Mesothelial cell of epicardium (in vitro differentiated cells): ENCODE measurements at regions not wholly inside any gene's neighbourhood (a gene's known extent, or its start where the extent isn't known, plus 50 kb on each side); places are given as distances from the start of the nearest gene placed in this dataset.

Experiments
- DNase-seq, 2 experiments: peaks; one replicate each; pipeline ENCODE4 v3.0.0; 2021; ENCODE audit warnings: low spot score in 2 of 2; ENCODE audit not compliant: unreplicated experiment in 2 of 2
- H3K27ac Mint-ChIP-seq: 2 replicates; pipeline ENCODE4 v1.8.0; 2021; ENCODE audit warnings: mixed read lengths
- H3K27me3 Mint-ChIP-seq: 2 replicates; pipeline ENCODE4 v1.8.0; 2021; ENCODE audit warnings: low read depth, mixed read lengths
- H3K36me3 Mint-ChIP-seq: 2 replicates; pipeline ENCODE4 v1.8.0; 2021; ENCODE audit warnings: mixed read lengths
- H3K4me1 Mint-ChIP-seq: 2 replicates; pipeline ENCODE4 v1.8.0; 2021; ENCODE audit warnings: mixed read lengths
- H3K4me3 Mint-ChIP-seq: 2 replicates; pipeline ENCODE4 v1.8.0; 2021; ENCODE audit warnings: mild to moderate bottlenecking, moderate library complexity, mixed read lengths
- H3K9me3 Mint-ChIP-seq: 2 replicates; pipeline ENCODE4 v1.8.0; 2021; ENCODE audit warnings: mixed read lengths
- CTCF ChIP-seq: fragments of 200-600 bp; sonication (generic); IDR thresholded peaks from one replicate; pipeline ENCODE4 v1.5.0; 2021; ENCODE audit warnings: antibody characterized with exemption; ENCODE audit not compliant: unreplicated experiment

- no peaks in the 10 kb centered on the region for H3K27me3 Mint-ChIP-seq
- H3K4me1 Mint-ChIP-seq: peaks cover 39% of the 10 kb centered on the region
- DNase-seq: no peak
- peaks cover 6% of the 10 kb centered on the region for H3K36me3 Mint-ChIP-seq
- peaks cover 4% of the 10 kb centered on the region for H3K9me3 Mint-ChIP-seq
- H3K27ac Mint-ChIP-seq: peak overlapping the region; percentile 59
- TF ChIP-seq CTCF: no peak
- H3K4me3 Mint-ChIP-seq: no peak overlapping the region
Measured at GRCh38 chr4:31083456-31083855, 363.3 kb downstream of the PCDH7 start.

DNA sequence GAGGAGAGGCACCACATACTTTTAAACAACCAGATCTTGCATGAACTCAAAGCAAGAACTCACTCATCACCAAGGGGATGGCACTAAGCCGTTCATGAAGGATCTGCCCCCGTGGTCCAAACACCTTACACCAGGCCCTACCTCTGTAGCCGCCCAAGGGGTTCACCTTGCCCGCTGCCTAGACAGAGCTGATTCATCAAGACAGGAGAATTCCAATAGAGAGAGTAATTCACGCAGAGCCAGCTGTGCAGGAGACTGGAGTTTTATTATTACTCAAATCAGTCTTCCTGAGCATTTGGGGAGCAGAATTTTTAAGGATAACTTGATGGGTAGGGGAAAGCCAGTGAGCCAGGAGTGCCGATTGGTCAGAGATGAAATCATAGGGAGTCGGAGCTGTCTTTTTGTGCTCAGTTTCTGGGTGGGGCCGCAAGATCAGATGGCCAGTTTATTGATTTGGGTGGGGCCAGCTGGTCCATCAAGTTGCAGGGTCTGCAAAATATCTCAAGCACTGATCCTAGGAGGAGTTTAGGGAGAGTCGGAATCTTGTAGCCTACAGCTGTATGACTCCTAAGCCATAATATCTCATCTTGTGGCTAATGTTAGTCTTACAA, 364.7 kb downstream of the PCDH7 start:
- H3K4me1 Mint-ChIP-seq: peaks cover 48% of the 10 kb centered on the region
- no peak overlapping the region for H3K4me3 Mint-ChIP-seq
- H3K36me3 Mint-ChIP-seq: peaks cover 4% of the 10 kb centered on the region
- DNase-seq: no peak
- TF ChIP-seq CTCF: no peak
- peaks cover 4% of the 10 kb centered on the region for H3K9me3 Mint-ChIP-seq
- no peaks in the 10 kb centered on the region for H3K27me3 Mint-ChIP-seq
- peak overlapping the region; percentile 49 for H3K27ac Mint-ChIP-seq

DNA sequence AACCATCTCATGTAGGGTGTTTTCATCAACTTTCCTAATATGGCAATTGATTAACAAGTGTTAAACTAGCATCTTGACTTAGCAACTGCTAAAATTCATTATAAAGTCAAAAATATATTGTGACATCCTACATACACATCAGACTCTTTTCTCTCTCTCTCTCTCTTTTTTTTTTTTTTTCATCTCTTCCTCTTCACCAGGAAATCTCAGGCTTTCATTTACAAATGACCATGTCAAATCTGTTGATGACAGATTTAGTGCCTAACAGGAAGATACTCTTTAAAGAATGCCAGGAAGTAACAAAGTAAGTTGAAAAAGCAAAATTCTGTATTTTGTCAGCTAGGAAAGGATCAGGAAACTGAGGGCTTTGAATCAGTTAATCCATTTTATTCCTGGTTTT, 365.5 kb downstream of the PCDH7 start:
- peaks cover 4% of the 10 kb centered on the region for H3K36me3 Mint-ChIP-seq
- no peak overlapping the region for H3K4me3 Mint-ChIP-seq
- no peak for TF ChIP-seq CTCF
- no peak for DNase-seq
- no peaks in the 10 kb centered on the region for H3K27me3 Mint-ChIP-seq
- peaks cover 3% of the 10 kb centered on the region for H3K9me3 Mint-ChIP-seq
- H3K27ac Mint-ChIP-seq: peak overlapping the region; percentile 78
- H3K4me1 Mint-ChIP-seq: peaks cover 49% of the 10 kb centered on the region

- no peak overlapping the region for H3K4me3 Mint-ChIP-seq
- H3K27ac Mint-ChIP-seq: no peak overlapping the region
- no peaks in the 10 kb centered on the region for H3K27me3 Mint-ChIP-seq
- no peaks in the 10 kb centered on the region for H3K36me3 Mint-ChIP-seq
- H3K4me1 Mint-ChIP-seq: peaks cover 47% of the 10 kb centered on the region
- no peak for DNase-seq
- H3K9me3 Mint-ChIP-seq: no peaks in the 10 kb centered on the region
- no peak for TF ChIP-seq CTCF
Measured at GRCh38 chr4:31086756-31087330, 366.7 kb downstream of the PCDH7 start.

DNA sequence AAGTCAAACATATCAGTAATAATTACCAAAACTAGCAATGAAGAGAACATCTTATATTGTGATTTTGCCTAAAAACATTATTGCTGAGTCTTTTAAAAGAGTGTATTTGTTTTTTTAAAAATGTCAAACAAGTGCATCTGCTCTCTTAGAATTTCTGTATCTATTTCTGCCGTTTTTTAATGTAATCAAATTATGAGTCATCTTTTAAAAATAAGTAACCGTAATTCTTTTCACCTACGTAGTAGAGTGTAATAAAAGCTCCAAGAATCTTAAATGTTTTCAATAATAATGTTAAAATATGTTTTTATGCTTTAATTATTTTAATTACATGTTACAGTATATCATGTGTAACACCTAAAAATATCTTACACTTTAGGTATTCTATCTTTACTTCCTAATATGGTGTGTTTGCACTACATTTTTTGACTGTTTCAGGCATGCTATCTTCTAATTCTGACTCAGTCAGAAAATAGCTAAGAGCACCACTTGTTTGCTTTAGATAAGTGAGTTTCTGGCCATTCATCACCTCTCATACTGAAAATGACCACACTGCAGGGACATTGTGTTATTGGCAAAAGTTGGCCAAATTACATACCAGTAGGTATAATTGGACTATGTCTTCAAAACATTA, 368.5 kb downstream of the PCDH7 start:
- H3K27ac Mint-ChIP-seq: peak overlapping the region; percentile 89
- no peaks in the 10 kb centered on the region for H3K27me3 Mint-ChIP-seq
- H3K4me1 Mint-ChIP-seq: peaks cover 44% of the 10 kb centered on the region
- H3K9me3 Mint-ChIP-seq: no peaks in the 10 kb centered on the region
- no peaks in the 10 kb centered on the region for H3K36me3 Mint-ChIP-seq
- TF ChIP-seq CTCF: no peak
- no peak for DNase-seq
- H3K4me3 Mint-ChIP-seq: no peak overlapping the region
